Hepatocyte (in vitro differentiated cells): ENCODE measurements at regions not wholly inside any gene's neighbourhood (a gene's known extent, or its start where the extent isn't known, plus 50 kb on each side); places are given as distances from the start of the nearest gene placed in this dataset.

ENCODE experiments used
- CTCF ChIP-seq: fragments of 200-600 bp; sonication (generic); IDR thresholded peaks from 2 replicates; pipeline ENCODE4 v1.5.1; 2016; ENCODE audit warnings: antibody characterized with exemption, mild to moderate bottlenecking; ENCODE audit not compliant: poor library complexity
- EZH2 ChIP-seq: fragments of 200-600 bp; sonication (generic); IDR thresholded peaks from 2 replicates; pipeline ENCODE4 v1.6.1; 2016; ENCODE audit warnings: antibody characterized with exemption, mild to moderate bottlenecking, borderline replicate concordance

GRCh38 chr6:131381052-131381708 is 191.8 kb upstream of the ARG1 start:
- no peak for TF ChIP-seq CTCF
- TF ChIP-seq EZH2 = no peak
